Ectodermal cell (in vitro differentiated cells): ENCODE measurements at regions not wholly inside any gene's neighbourhood (a gene's known extent, or its start where the extent isn't known, plus 50 kb on each side); places are given as distances from the start of the nearest gene placed in this dataset.
"Not testable (repeated sequence)": the region's sequence is repeated elsewhere in the genome, so short reads cannot be mapped to it uniquely, and the experiment has no call there.

ENCODE experiments used
- H3K27ac ChIP-seq: 2 replicates; pipeline ENCODE4 v1.7.0; 2013; ENCODE audit warnings: mild to moderate bottlenecking, low read depth, low read length; ENCODE audit not compliant: insufficient read depth, poor library complexity, severe bottlenecking
- H3K27me3 ChIP-seq: 2 replicates; pipeline ENCODE4 v1.7.0; 2013; ENCODE audit warnings: mild to moderate bottlenecking, low read length; ENCODE audit not compliant: insufficient read depth, control insufficient read depth, poor library complexity, severe bottlenecking
- H3K36me3 ChIP-seq: one replicate; pipeline ENCODE4 v1.7.0; 2013; ENCODE audit warnings: low read length; ENCODE audit not compliant: control insufficient read depth, insufficient read depth
- H3K4me1 ChIP-seq: one replicate; pipeline ENCODE4 v1.7.0; 2013; ENCODE audit warnings: low read length; ENCODE audit not compliant: control insufficient read depth, insufficient read depth
- H3K4me3 ChIP-seq: 2 replicates; pipeline ENCODE4 v1.7.0; 2013; ENCODE audit warnings: low read depth, low read length, control low read depth; ENCODE audit not compliant: insufficient read depth
- H3K9me3 ChIP-seq: 2 replicates; pipeline ENCODE4 v1.7.0; 2013; ENCODE audit warnings: mild to moderate bottlenecking, low read length, moderate library complexity; ENCODE audit not compliant: control insufficient read depth
- WGBS, 2 experiments: methylation state at CpG; one replicate each; pipeline ENCODE4 v1.1.7; 2013; ENCODE audit warnings: missing lambda C conversion rate in 2 of 2; 5-methylcytosine and 5-hydroxymethylcytosine counted together

DNA sequence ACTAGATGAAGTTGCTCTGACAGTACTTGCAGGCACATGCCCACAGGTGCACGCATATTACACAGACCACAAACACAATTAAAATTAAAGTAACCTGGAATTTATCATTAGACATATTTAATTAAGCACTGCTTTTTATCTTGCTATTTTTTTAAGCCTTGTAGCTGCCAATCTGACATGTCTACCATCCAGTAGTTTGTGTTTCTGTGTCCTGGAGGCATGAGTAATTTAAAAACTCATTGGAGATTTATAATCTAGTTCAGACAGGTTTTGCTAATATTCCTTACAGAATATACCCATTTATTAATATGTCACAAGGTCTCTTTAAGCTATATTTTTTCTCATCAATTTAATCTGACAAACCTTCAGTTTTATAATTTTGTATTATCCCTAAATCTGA is 445.0 kb upstream of the KLF6 start:
- Histone ChIP-seq H3K9me3 (no peaks in the 10 kb centered on the region), H3K4me3 (no peak overlapping the region), H3K27ac (no peak overlapping the region), H3K4me1 (no peaks in the 10 kb centered on the region), H3K27me3 (no peaks in the 10 kb centered on the region), H3K36me3 (no peaks in the 10 kb centered on the region)
- 100% methylated on average over 1 of the region's 1 CpG; no CpG with 5 or more reads in 1 of the 2 experiments for WGBS, 2 experiments

DNA sequence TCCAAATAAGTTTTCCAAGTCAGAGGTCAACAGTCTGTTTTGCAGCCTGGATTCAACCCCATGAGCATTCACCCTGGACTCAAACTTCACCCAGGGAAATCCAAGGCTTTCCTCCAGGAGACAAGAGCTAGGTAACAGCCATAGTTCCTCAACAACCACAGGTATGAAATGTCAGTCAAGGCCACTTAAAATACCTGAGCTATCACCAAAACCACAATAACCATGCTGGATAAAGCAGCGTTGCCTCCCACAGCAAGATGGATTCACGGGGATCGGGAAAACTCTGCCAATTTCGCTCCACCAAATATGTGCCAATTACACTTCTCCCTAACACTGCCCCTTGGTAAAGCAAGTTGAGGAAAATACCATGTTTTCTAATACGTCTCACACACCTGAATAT is 444.1 kb upstream of the KLF6 start:
- no peak overlapping the region for H3K27ac ChIP-seq
- no peaks in the 10 kb centered on the region for H3K9me3 ChIP-seq
- WGBS, 2 experiments = 94 to 99% methylated on average over 4 to 5 of the region's 5 CpGs
- H3K36me3 ChIP-seq = no peaks in the 10 kb centered on the region
- no peak overlapping the region for H3K4me3 ChIP-seq
- no peaks in the 10 kb centered on the region for H3K27me3 ChIP-seq
- no peaks in the 10 kb centered on the region for H3K4me1 ChIP-seq

DNA sequence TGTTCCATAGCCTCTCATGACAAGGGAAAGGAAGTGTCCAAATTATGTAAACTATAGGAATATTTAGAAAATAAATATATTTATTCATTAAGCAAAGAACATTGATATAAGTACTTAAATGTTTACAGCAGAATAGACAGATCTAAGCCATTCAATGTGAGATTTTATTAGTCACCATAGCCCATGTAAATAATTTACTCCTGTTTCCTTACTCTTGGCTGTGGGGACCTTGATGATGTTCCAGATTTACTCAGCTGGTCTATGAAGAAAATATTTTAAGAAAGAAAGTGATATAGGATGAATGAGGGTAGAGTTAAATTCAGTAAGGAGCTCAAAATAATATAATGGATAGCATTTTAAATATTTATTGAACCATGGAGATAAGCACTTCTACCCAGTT is 442.6 kb upstream of the KLF6 start:
- H3K4me3 ChIP-seq = no peak overlapping the region
- no peaks in the 10 kb centered on the region for H3K36me3 ChIP-seq
- H3K4me1 ChIP-seq = no peaks in the 10 kb centered on the region
- no peaks in the 10 kb centered on the region for H3K9me3 ChIP-seq
- no peak overlapping the region for H3K27ac ChIP-seq
- no peaks in the 10 kb centered on the region for H3K27me3 ChIP-seq

DNA sequence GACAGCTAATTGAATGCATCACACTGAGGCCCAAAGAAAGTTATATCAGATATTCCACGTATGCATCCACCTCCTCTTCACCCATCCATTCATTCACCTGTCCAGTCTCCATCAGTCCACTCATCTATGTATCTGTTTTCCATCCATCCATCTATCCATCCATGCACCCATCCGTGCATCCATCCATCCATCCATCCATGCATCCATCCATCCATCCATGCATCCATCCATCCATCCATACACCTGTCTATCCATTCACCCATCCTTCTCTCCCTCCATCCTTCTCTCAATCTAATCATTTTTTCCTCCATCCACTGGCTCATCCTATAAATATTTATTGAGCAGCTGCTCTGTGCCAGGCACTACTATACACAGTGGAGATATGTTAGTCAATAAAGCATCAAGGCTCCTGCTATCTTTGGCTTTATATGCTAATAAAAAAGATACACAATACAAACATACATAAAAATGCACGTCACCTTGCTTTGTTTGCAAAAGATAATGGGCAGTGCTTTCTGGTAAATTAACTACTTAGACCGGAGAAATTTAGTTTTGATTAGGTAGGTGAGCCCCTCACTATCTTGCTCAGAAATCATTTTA is 442.0 kb upstream of the KLF6 start:
- no peak overlapping the region for H3K27ac ChIP-seq
- H3K4me3 ChIP-seq = no peak overlapping the region
- no peaks in the 10 kb centered on the region for H3K27me3 ChIP-seq
- no peaks in the 10 kb centered on the region for H3K36me3 ChIP-seq
- H3K9me3 ChIP-seq = no peaks in the 10 kb centered on the region
- H3K4me1 ChIP-seq = no peaks in the 10 kb centered on the region
- WGBS, 2 experiments = 86 to 92% methylated on average over 2 to 4 of the region's 4 CpGs

DNA sequence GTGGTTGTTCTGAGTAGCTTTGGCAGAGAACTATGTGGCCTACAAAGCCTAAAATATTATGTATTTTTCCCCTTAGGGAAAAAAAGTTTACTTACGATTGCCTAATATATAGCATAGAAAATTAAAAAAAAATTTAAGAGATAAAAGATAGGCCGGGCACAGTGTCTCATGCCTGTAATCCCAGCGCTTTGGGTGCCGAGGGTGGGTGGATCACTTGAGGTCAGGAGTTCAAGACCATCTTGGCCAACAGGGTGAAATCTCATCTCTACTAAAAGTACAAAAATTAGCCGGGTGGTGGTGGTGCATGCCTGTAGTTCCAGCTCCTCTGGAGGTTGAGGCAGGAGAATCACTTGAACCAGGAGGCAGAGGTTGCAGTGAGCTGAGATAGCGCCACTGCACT is 439.2 kb upstream of the KLF6 start:
- no peaks in the 10 kb centered on the region for H3K9me3 ChIP-seq
- H3K4me3 ChIP-seq = no peak overlapping the region
- no peaks in the 10 kb centered on the region for H3K27me3 ChIP-seq
- no peaks in the 10 kb centered on the region for H3K36me3 ChIP-seq
- peaks cover 5% of the 10 kb centered on the region for H3K4me1 ChIP-seq
- 92 to 97% methylated on average over 5 to 6 of the region's 6 CpGs for WGBS, 2 experiments
- H3K27ac ChIP-seq = no peak overlapping the region

DNA sequence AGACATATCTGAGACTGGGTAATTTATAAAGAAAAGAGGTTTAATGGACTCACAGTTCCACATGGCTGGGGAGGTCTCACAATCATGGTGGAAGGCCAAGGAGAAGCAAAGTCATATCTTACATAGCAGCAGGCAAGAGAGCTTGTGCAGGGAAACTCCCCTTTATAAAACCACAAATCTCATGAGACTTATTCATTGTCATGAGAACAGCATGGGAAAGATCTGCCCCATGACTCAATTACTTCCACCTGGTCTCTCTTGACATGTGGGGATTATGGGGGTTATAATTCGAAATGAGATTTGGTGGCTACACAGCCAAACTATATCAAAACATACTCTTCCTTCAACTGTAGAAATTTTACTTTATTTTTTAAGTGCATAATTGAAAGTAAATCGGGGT is 436.3 kb upstream of the KLF6 start:
- H3K4me1 ChIP-seq, H3K36me3 ChIP-seq, H3K27ac ChIP-seq, H3K4me3 ChIP-seq, H3K27me3 ChIP-seq, H3K9me3 ChIP-seq: not testable (repeated sequence)
- WGBS, 2 experiments = 90 to 100% methylated on average over 1 of the region's 2 CpGs

DNA sequence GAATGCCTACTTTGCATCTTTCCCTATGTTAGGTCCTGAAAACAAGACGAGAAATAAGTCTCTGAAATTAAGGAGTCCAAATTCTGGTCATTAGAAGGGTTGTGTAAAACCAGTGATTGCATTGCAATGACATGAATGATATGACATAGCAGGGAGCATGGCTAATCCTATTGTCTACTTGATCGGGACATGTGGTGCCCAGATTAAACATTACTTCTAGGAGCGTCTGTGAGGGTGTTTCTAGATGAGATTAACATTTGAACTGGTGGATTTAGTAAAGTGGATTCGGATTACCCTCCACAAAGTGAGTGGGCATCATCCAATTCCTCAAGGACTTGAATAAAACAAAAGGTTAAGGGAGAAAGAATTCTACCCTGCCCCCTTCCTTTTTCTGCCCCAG is 434.9 kb upstream of the KLF6 start:
- 45 to 55% methylated on average over 4 of the region's 4 CpGs for WGBS, 2 experiments

DNA sequence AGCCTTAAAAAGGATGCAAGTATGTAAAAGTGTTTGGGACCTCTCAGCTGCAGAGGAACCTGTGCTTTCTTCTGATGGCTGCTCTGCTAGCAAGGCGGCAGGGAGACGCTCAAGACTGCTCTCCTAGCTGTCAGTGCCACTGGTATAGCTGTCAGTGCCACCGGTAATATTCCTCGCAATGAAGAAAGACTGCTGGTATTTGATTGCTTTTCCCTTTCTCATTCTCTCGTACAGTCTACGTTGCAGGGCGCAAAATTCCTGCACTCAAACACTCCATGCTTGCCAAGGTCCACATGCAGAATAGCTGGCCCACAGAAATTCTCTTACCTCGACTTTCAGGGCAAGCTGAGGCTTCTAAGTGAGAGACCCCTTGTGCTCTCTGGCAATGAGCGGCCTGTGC is 432.6 kb upstream of the KLF6 start:
- Histone ChIP-seq H3K36me3 (no peaks in the 10 kb centered on the region), H3K27me3 (no peaks in the 10 kb centered on the region), H3K4me1 (peaks cover 10% of the 10 kb centered on the region), H3K27ac (no peak overlapping the region), H3K4me3 (no peak overlapping the region), H3K9me3 (no peaks in the 10 kb centered on the region)
- 93 to 94% methylated on average over 9 of the region's 9 CpGs for WGBS, 2 experiments

More for the DNA sequence above, 434.9 kb upstream of the KLF6 start:
- Histone ChIP-seq H3K27ac (no peak overlapping the region), H3K36me3 (no peaks in the 10 kb centered on the region), H3K4me1 (peaks cover 8% of the 10 kb centered on the region), H3K9me3 (no peaks in the 10 kb centered on the region), H3K27me3 (no peaks in the 10 kb centered on the region), H3K4me3 (no peak overlapping the region)

DNA sequence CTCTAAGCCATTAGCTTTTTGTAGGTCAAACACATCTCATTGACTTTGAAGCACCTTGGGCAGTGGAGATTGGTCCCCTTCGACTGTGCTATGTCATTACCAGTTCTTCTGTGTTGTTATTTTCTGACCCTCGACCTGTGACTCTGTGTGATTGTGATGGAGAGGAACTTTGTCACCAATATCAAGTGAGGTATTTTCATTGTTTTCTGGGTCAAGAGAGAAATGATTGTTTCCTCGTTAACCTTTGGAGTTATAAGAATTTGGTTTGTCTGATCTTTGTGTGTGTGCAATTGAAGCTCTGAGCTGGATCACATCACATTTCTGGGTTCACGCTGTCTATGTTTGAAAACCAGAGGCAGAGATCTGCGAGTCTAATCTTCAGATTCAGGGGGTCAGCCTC is 432.2 kb upstream of the KLF6 start:
- no peak overlapping the region for H3K27ac ChIP-seq
- no peaks in the 10 kb centered on the region for H3K36me3 ChIP-seq
- H3K4me3 ChIP-seq = no peak overlapping the region
- H3K9me3 ChIP-seq = no peaks in the 10 kb centered on the region
- H3K27me3 ChIP-seq = no peaks in the 10 kb centered on the region
- peaks cover 10% of the 10 kb centered on the region for H3K4me1 ChIP-seq
- WGBS, 2 experiments = 81 to 84% methylated on average over 5 of the region's 5 CpGs

DNA sequence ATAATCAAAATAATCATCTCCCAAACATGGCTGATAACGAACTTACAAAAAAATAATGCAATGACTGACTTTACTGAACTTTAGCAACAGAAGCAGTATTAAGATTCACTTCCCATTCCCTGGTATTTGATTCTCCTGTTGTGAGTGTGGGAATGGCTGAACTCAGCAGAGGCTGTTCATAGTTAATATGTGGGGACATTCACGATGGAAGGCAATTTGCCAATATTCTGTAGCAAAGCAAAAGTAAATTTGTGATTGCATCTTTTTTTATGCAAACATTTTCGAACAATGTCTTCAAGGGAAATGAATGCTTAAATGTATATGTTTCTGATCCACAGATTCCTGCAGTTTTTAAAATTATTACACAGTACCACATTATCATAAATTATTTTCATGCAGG is 431.7 kb upstream of the KLF6 start:
- H3K4me1 ChIP-seq = peaks cover 10% of the 10 kb centered on the region
- H3K27ac ChIP-seq = no peak overlapping the region
- 95 to 96% methylated on average over 2 to 3 of the region's 3 CpGs for WGBS, 2 experiments
- H3K4me3 ChIP-seq = no peak overlapping the region
- H3K27me3 ChIP-seq = no peaks in the 10 kb centered on the region
- no peaks in the 10 kb centered on the region for H3K9me3 ChIP-seq
- H3K36me3 ChIP-seq = no peaks in the 10 kb centered on the region

DNA sequence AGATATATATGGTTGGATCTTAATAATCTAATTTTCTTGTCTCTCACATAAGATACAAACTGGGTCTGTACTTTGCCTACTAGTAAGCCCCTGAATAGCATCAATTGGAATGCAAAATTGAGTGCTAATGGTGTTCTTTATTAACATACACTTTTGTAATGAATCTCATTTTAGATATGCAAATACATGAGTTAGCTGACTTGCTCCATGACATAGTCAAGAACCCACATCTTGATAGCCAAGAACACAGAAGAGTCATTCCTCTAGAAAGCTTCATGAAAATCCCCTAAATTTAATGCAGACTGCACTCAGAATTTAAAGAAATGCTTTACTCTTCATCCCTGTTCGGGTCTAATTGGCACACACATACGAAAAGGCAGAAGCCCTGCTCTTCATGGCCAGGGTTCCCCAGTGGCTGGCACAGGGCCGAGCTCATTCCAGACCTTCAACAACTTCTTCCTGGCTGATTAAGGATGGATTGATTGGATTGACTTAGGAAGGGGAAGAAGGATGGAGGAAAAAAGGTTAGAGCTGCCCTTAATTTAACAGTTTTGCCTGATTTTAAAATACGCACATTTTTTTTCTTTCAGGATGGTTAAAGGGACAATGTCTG is 431.1 kb upstream of the KLF6 start:
- H3K27ac ChIP-seq = no peak overlapping the region
- H3K4me1 ChIP-seq = peaks cover 10% of the 10 kb centered on the region
- WGBS, 2 experiments = 93 to 95% methylated on average over 4 of the region's 4 CpGs
- no peaks in the 10 kb centered on the region for H3K27me3 ChIP-seq
- H3K9me3 ChIP-seq = no peaks in the 10 kb centered on the region
- H3K36me3 ChIP-seq = no peaks in the 10 kb centered on the region
- no peak overlapping the region for H3K4me3 ChIP-seq
